Fibroblast of mammary gland (primary cell): ENCODE measurements at regions not wholly inside any gene's neighbourhood (a gene's known extent, or its start where the extent isn't known, plus 50 kb on each side); places are given as distances from the start of the nearest gene placed in this dataset.
A peak's percentile ranks its signal among the peaks of the same experiment; 100 is the strongest.

ENCODE experiments used
- DNase-seq: peaks from one replicate; pipeline ENCODE4 v3.0.0-alpha.2; 2010; ENCODE audit warnings: low read depth
- H3K4me3 ChIP-seq: 2 replicates; pipeline ENCODE4 v1.5.1; 2011; ENCODE audit warnings: low read depth, mild to moderate bottlenecking, low read length, moderate library complexity; ENCODE audit not compliant: control insufficient read depth
- TF ChIP-seq, protein P1 (sequence below): conservative IDR thresholded peaks from 2 replicates; pipeline ENCODE4 v1.5.1; 2011; ENCODE audit warnings: low read depth, low read length, inconsistent platforms; ENCODE audit not compliant: control insufficient read depth, insufficient read depth

GRCh38 chr4:183797445-183798300 is 107.4 kb upstream of the STOX2 start:
- DNase-seq: peak; percentile 20
- TF ChIP-seq, protein P1, sequence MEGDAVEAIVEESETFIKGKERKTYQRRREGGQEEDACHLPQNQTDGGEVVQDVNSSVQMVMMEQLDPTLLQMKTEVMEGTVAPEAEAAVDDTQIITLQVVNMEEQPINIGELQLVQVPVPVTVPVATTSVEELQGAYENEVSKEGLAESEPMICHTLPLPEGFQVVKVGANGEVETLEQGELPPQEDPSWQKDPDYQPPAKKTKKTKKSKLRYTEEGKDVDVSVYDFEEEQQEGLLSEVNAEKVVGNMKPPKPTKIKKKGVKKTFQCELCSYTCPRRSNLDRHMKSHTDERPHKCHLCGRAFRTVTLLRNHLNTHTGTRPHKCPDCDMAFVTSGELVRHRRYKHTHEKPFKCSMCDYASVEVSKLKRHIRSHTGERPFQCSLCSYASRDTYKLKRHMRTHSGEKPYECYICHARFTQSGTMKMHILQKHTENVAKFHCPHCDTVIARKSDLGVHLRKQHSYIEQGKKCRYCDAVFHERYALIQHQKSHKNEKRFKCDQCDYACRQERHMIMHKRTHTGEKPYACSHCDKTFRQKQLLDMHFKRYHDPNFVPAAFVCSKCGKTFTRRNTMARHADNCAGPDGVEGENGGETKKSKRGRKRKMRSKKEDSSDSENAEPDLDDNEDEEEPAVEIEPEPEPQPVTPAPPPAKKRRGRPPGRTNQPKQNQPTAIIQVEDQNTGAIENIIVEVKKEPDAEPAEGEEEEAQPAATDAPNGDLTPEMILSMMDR: no peak
- H3K4me3 ChIP-seq: no peak overlapping the region

DNA sequence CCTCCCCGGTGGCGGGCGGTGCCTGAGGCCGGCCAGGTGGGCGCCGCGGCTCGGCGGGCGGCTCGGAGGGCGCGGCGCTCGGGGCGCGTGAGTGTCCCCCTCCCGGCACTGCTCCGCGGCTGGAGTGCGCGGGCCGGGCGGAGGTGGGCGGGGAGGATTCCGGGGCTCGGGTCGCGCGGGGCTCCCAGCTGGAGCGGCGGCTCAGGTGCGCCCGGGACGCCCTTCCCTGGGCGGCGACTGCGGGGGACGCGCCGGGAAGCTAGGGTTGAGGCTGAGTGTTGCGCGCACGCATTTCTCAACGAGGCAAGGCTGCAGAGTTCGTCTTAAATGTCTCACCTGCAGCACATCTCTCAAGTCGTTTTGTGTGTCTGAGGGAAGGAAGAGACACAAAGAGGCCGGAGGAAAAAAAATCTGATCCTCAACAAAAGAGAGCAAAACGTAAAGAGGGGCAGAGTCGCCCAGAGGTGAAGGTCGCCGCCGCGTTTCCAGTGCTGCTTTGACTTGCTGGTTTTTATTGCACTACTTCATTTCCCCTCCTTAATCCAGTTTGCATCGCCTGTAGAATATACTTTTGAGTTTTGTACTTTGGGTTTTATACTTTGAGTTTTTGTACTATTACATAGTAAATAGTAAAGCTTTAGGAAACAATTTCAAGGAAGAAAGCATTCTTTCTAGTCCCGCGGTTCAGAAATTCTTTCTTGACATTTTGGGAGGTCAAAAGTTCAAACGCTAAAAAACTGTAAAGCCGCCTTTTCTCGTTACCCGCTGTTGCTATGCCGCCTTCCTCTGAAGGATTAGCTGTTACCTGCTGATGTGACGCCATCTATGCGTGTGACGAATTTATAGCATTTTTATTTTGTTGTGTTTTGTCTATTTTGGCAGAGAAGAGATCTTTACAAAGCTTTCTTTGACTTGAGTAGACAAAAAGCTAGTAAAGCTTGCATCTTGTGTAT is 106.5 kb upstream of the STOX2 start:
- H3K4me3 ChIP-seq: no peak overlapping the region

DNA sequence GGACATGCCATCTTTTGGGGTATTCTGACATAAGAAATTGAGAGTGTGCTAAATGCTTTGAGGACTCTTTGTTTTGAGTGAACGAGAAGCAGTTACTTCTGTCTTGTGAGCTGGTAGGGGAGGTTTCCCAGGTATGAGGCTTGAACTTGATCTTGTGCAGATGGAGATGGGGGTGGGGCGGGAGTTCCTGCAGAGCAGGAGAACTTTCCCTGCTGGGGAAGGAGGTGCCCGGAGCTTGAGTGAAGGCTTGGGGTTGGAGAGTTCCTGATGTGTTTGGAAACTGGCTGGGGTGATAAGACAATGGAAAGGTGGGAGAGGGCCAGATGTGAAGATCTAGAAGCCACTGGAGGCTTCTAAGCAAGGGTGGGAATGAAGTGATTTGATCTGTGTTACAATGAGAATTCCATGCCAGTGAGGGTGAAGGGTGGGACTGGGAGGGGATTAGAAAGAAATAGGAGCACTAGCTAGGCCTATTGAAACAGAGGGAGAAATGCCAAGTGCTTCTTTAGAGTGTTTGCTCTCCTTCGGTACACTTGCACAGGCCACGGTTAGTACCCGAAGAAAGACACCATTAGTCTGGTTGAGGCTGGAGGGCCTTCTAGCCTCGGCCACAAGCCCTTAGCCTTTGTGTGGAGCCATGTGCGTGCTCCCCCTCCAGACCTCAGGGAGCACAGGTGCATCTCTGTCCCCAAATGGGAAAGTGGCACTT is 103.5 kb upstream of the STOX2 start:
- DNase-seq: no peak
- H3K4me3 ChIP-seq: no peak overlapping the region
- TF ChIP-seq, protein P1: no peak

More for the DNA sequence above, 106.5 kb upstream of the STOX2 start:
- DNase-seq: no peak
- TF ChIP-seq, protein P1: no peak

- no peak overlapping the region for H3K4me3 ChIP-seq
- TF ChIP-seq, protein P1: no peak
- no peak for DNase-seq
These were observed 98.8 kb upstream of the STOX2 start for GRCh38 chr4:183806341-183806740.

DNA sequence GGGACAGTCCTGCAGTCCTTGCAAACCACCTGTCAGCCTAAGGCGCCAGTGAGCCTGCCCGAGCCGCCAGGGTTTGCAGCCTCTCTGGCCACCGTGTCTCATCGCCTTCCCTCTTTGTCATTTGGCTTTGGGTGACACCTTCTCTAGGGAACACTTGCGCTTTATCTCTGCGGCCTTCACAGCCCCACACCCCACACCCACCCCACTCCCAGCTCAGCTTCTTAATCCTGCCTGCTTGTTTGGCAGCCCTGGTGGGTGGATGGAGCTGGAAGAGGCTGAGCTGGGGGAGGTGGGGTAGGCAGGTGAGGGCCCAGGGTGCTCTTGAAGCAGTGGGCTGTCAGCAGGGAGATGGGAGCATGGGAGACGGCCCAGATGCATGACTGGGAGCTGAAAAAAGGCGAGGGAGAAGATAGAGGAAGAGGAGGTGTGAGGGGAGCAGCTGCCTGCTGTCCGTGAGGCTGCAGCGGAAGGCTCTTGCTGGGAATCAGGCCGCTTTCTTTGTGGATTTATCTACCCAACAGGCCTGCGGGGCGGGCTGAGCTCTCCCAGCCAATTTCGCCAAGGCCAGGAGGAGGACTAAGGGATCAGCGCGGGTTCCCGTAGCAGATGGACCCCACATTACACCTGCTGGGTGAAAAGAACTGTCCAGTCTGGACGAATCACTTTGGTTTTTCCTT is 97.5 kb upstream of the STOX2 start:
- H3K4me3 ChIP-seq: no peak overlapping the region
- DNase-seq: no peak
- TF ChIP-seq, protein P1: no peak

DNA sequence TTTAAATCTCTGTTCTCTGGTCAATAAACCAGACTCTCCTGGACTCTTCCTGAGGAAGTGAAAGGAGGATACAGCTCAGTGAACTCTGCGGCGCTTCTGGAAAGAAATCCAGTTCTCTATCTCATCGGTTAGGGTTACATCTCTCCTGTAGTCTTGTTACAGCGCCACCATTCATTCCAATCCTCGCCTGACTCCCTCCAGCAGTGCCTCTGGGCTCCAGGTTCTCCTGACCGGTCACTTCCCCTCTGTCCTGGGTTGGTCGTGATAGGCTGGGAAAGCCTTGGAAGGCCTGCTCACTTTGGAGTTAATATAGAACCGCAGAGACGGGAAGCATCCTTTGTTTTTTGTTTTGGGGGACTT is 97.0 kb upstream of the STOX2 start:
- TF ChIP-seq, protein P1: no peak
- H3K4me3 ChIP-seq: no peak overlapping the region
- no peak for DNase-seq
